Kidney (tissue), 13 donors: ENCODE measurements at regions not wholly inside any gene's neighbourhood (a gene's known extent, or its start where the extent isn't known, plus 50 kb on each side); places are given as distances from the start of the nearest gene placed in this dataset.

Experiments
- DNase-seq, 5 donors: peaks; one replicate each; pipeline ENCODE4 v3.0.0-alpha.2; 2013 to 2020
- FAIRE-seq: peaks from 2 replicates; lab custom pipeline; 2012; peaks lifted over from hg19 to GRCh38; lab: Jason Lieb, UNC
- H3K27ac ChIP-seq, 2 donors: one replicate each; pipeline ENCODE4 v1.7.0; 2013; ENCODE audit warnings: low read depth in 2 of 2, low read length in 2 of 2, inconsistent platforms in 1 of 2
- H3K27me3 ChIP-seq: one replicate; pipeline ENCODE4 v1.7.1; 2013; ENCODE audit warnings: low read length, inconsistent platforms; ENCODE audit not compliant: control insufficient read depth, insufficient read depth
- H3K36me3 ChIP-seq, 3 donors: one replicate each; pipeline versions ENCODE4 v1.7.0 to v1.7.1; 2013; ENCODE audit warnings: low read length in 3 of 3, control low read depth in 1 of 3, inconsistent platforms in 1 of 3; ENCODE audit not compliant: insufficient read depth in 3 of 3, control insufficient read depth in 2 of 3
- H3K4me1 ChIP-seq, 3 donors: one replicate each; pipeline versions ENCODE4 v1.7.0 to v1.7.1; 2013; ENCODE audit warnings: low read length in 3 of 3, inconsistent platforms in 1 of 3, low read depth in 1 of 3; ENCODE audit not compliant: control insufficient read depth in 2 of 3, insufficient read depth in 2 of 3
- H3K4me3 ChIP-seq, 3 donors: one replicate each; pipeline versions ENCODE4 v1.7.0 to v1.8.1; 2013; ENCODE audit warnings: low read length in 3 of 3, control low read depth in 1 of 3, inconsistent platforms in 1 of 3
- H3K9ac ChIP-seq, 3 donors: one replicate each; pipeline versions ENCODE4 v1.7.0 to v1.7.1; 2013; ENCODE audit warnings: low read length in 3 of 3, control low read depth in 1 of 3, inconsistent platforms in 1 of 3
- H3K9me3 ChIP-seq, 3 donors: one replicate each; pipeline versions ENCODE4 v1.7.0 to v1.7.1; 2013; ENCODE audit warnings: low read length in 3 of 3, control low read depth in 1 of 3, inconsistent platforms in 1 of 3; ENCODE audit not compliant: control insufficient read depth in 2 of 3, insufficient read depth in 1 of 3
- intact Hi-C: fragments of 100-400 bp; cut with DNase I; formaldehyde crosslinking; loops from one replicate; pipeline ENCODE4 v1.11.1; 2022
- TF ChIP-seq, protein P1 (sequence below): IDR thresholded peaks from 3 replicates; pipeline ENCODE4 v1.5.1; 2012; ENCODE audit warnings: mild to moderate bottlenecking, moderate library complexity, borderline replicate concordance; ENCODE audit not compliant: insufficient read depth; ENCODE audit errors: extremely low read depth
- donor health status: control.
- donor health status: control.
- donor health status: control.
- donor health status: control.
- donor health status: control.
- donor health status: DM: yes; HTN: yes; CAD: no.
- donor health status: Normal renal cell carcinoma (clear cell type).

GRCh38 chr14:23881282-23881681 lies 72.3 kb upstream of the DHRS4 start:
- intact Hi-C loops: no loop called here
- no peaks in the 10 kb centered on the region for H3K9me3 ChIP-seq
- H3K4me1 ChIP-seq: peaks cover 0 to 5% (median 0%) of the 10 kb centered on the region in 3 donors
- FAIRE-seq (no peak), DNase-seq (peak in 1 of 5 donors; percentile 53)
- H3K27me3 ChIP-seq: no peaks in the 10 kb centered on the region
- H3K36me3 ChIP-seq: no peaks in the 10 kb centered on the region
- no peak overlapping the region for H3K9ac ChIP-seq
- no peak overlapping the region for H3K27ac ChIP-seq
- no peak overlapping the region for H3K4me3 ChIP-seq
- TF ChIP-seq, protein P1, sequence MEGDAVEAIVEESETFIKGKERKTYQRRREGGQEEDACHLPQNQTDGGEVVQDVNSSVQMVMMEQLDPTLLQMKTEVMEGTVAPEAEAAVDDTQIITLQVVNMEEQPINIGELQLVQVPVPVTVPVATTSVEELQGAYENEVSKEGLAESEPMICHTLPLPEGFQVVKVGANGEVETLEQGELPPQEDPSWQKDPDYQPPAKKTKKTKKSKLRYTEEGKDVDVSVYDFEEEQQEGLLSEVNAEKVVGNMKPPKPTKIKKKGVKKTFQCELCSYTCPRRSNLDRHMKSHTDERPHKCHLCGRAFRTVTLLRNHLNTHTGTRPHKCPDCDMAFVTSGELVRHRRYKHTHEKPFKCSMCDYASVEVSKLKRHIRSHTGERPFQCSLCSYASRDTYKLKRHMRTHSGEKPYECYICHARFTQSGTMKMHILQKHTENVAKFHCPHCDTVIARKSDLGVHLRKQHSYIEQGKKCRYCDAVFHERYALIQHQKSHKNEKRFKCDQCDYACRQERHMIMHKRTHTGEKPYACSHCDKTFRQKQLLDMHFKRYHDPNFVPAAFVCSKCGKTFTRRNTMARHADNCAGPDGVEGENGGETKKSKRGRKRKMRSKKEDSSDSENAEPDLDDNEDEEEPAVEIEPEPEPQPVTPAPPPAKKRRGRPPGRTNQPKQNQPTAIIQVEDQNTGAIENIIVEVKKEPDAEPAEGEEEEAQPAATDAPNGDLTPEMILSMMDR: no peak

GRCh38 chr14:23883684-23884540 lies 69.7 kb upstream of the DHRS4 start:
- intact Hi-C loops: no loop called here
- H3K4me3 ChIP-seq: peak overlapping the region; percentile 21 to 52 (median 27)

DNA sequence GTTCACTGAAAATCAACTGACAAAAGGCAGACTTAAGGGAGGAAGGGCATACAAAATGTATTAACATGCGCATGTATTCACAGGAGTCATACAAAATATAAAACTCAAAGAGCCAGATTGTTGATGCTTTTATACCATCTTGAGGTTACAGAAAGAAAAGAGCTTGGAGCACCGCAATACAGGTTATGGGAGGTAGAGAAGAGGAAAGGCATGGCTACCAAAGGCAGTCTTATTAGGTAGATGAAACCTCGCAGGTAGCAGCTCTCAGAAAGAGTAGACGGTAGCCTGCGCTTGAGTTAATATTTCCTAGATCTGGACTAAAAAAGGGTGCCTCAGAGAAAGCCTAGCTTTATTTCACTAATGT lies 69.0 kb upstream of the DHRS4 start:
- Histone ChIP-seq H3K4me3 (peak overlapping the region in 1 of 3 donors; percentile 27), H3K9ac (no peak overlapping the region), H3K4me1 (peaks cover 0 to 5% (median 0%) of the 10 kb centered on the region in 3 donors), H3K27me3 (no peaks in the 10 kb centered on the region), H3K36me3 (no peaks in the 10 kb centered on the region), H3K27ac (no peak overlapping the region), H3K9me3 (peaks cover 0 to 2% (median 0%) of the 10 kb centered on the region in 3 donors)
- TF ChIP-seq, protein P1: no peak
- intact Hi-C loops: no loop called here
- no peak for FAIRE-seq
- DNase-seq: no peak

More at GRCh38 chr14:23883684-23884540, 69.7 kb upstream of the DHRS4 start:
- H3K9me3 ChIP-seq: peaks cover 0 to 2% (median 0%) of the 10 kb centered on the region in 3 donors
- peaks cover 0 to 5% (median 0%) of the 10 kb centered on the region in 3 donors for H3K4me1 ChIP-seq
- DNase-seq (peak in 2 of 5 donors; percentile 60 to 69), FAIRE-seq (no peak)
- no peak overlapping the region for H3K27ac ChIP-seq
- no peaks in the 10 kb centered on the region for H3K36me3 ChIP-seq
- no peaks in the 10 kb centered on the region for H3K27me3 ChIP-seq
- TF ChIP-seq, protein P1: no peak
- peak overlapping the region in 2 of 3 donors; percentile 5 to 38 for H3K9ac ChIP-seq
